ENCODE measurements at regions not wholly inside any gene's neighbourhood (a gene's known extent, or its start where the extent isn't known, plus 50 kb on each side); places are given as distances from the start of the nearest gene placed in this dataset.

DNA sequence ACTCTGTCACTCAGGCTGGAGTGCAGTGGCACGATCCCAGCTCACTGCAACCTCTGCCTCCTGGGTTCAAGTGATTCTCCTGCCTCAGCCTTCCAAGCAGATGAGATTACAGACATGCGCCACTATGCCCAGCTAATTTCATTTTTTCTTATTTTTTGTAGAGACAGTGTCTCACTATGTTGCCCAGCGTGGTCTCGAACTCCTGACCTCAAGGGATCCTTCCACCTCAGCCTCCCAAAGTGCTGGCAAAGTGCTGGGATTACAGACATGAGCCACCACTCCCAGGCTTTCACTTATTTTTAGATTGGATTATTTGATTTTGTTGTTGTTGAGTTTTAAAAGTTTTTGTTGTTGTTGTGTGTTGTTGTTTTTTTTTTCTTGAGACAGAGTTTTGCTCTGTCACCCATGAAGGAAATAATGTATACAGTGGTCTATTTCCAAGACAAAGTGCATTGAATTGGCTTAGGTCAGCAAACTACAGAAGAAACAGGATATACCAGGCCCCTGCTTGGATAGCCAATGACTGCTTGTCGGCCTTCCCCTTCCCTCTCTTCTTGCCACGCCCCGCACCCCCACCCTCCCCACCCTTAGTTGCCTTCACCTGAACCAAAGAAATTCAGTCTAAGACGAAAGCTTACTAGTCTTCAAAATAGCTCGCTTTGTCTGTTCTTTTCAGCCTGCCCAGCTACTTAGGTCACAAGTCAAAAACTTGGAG lies 91.8 kb upstream of the CLDN5 start:
- Histone ChIP-seq H3K4me1 (no peaks in the 10 kb centered on the region), H3K9me3 (no peaks in the 10 kb centered on the region), H3K36me3 (no peaks in the 10 kb centered on the region), H3K27me3 (no peaks in the 10 kb centered on the region), H3K27ac (no peak overlapping the region), H3K4me3 (no peak overlapping the region)
- TF ChIP-seq, protein P1, sequence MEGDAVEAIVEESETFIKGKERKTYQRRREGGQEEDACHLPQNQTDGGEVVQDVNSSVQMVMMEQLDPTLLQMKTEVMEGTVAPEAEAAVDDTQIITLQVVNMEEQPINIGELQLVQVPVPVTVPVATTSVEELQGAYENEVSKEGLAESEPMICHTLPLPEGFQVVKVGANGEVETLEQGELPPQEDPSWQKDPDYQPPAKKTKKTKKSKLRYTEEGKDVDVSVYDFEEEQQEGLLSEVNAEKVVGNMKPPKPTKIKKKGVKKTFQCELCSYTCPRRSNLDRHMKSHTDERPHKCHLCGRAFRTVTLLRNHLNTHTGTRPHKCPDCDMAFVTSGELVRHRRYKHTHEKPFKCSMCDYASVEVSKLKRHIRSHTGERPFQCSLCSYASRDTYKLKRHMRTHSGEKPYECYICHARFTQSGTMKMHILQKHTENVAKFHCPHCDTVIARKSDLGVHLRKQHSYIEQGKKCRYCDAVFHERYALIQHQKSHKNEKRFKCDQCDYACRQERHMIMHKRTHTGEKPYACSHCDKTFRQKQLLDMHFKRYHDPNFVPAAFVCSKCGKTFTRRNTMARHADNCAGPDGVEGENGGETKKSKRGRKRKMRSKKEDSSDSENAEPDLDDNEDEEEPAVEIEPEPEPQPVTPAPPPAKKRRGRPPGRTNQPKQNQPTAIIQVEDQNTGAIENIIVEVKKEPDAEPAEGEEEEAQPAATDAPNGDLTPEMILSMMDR (IDR thresholded peaks at IDR 0.05): no peak
- intact Hi-C loops (cut with DNase I): no loop called here
- FAIRE-seq (no peak), ATAC-seq (no peak), DNase-seq (no peak)
- WGBS, 2 donors: 76 to 80% methylated on average over 9 of the region's 9 CpGs

DNA sequence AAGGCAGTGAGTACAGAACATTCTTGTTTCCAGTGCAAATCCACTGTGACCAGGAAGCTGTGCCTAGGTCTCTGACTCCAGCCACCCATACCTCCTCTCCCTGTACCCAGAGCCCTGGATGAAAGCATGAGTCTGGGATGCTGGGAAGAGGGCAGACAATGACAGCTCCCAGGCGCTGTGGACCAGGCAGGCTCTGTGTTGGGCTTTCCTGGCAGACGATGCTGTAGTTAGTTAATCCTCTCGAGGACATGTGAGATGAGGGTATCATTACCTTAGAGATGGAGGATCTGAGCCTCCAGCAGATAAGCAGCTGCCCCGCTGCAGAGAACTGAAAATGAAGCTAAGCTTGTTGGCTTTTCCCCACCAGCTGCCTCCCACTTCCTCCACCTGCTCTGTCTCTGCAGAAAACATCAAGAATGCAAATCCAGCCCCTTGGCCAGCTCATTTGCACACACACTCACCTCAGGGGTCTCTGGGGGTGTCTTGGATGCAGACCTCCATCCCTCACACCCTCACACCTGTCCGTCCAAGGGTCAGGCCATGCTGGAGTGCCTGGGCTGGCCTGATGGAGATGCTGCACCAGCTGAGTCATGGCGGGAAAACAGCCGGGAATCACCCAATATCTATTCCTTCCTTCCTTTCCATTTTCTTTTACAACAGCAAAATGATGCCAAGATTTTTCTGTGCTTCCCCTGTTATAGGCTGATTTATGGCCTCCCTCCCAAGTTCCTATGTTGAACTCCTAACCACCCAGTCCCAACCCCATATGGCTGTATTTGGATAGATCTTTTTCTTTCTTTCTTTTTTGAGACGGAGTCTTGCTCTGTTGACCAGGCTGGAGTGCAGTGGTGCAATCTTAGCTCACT lies 94.9 kb upstream of the SEPTIN5 start:
- intact Hi-C loops (cut with DNase I): no loop called here

GRCh38 chr22:19620742-19621371 lies 93.4 kb upstream of the SEPTIN5 start:
- no peak overlapping the region for H3K4me3 ChIP-seq

More for the DNA sequence above, 94.9 kb upstream of the SEPTIN5 start:
- no peak for DNase-seq
- TF ChIP-seq, protein P1 (IDR thresholded peaks at IDR 0.05): no peak
- WGBS, 2 donors: 66 to 72% methylated on average over 8 of the region's 8 CpGs
- Histone ChIP-seq H3K27me3 (no peaks in the 10 kb centered on the region), H3K4me1 (no peaks in the 10 kb centered on the region), H3K4me3 (no peak overlapping the region), H3K27ac (no peak overlapping the region), H3K9me3 (no peaks in the 10 kb centered on the region), H3K36me3 (no peaks in the 10 kb centered on the region)
- no peak for FAIRE-seq
- ATAC-seq: no peak

DNA sequence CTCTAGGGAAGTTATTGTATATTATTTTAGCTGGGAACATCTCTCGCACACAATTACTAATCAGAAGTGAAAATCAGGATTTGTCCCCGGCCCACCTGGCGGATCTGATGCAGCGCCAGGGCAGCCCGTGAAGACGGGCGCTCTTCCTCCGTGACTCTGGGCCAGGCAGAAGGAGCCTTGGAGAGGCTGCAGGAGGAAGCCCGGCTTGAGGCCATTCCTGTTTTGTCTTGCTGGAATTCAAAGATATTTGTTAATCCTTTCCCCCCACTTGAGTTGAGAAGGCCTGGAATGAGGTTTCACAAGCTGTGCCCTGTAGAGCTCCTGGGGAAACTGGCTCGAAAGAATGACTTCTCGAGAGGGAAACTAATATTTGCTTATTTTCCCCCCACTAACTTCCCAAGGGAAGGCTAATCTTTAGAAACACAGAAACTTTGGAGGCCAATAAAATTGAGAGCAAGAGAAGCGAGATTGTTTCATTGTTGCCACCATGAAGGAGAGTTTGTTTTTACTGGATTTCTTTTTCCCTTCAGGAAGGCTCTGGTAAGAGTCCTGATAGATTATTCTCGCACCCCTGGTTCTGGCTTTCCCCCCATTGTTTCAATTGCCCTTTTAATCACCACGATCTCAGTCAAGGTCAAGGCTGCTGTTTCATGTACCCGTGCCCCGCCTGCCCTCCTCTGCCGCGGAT lies 92.8 kb upstream of the SEPTIN5 start:
- 50 to 52% methylated on average over 18 of the region's 18 CpGs for WGBS, 2 donors
- Histone ChIP-seq H3K36me3 (no peaks in the 10 kb centered on the region), H3K27me3 (no peaks in the 10 kb centered on the region), H3K9me3 (no peaks in the 10 kb centered on the region), H3K27ac (no peak overlapping the region), H3K4me3 (no peak overlapping the region), H3K4me1 (no peaks in the 10 kb centered on the region)
- ATAC-seq: no peak
- TF ChIP-seq, protein P1 (IDR thresholded peaks at IDR 0.05): no peak
- no peak for DNase-seq
- FAIRE-seq: no peak
- intact Hi-C loops (cut with DNase I): no loop called here

More at GRCh38 chr22:19620742-19621371, 93.4 kb upstream of the SEPTIN5 start:
- no peaks in the 10 kb centered on the region for H3K4me1 ChIP-seq
- H3K9me3 ChIP-seq: no peaks in the 10 kb centered on the region
- no peak for FAIRE-seq
- WGBS, 2 donors: 58 to 63% methylated on average over 21 of the region's 21 CpGs
- H3K27me3 ChIP-seq: no peaks in the 10 kb centered on the region
- H3K27ac ChIP-seq: no peak overlapping the region
- ATAC-seq: no peak
- H3K36me3 ChIP-seq: no peaks in the 10 kb centered on the region
- no peak for DNase-seq
- intact Hi-C loops (cut with DNase I): no loop called here
- TF ChIP-seq, protein P1 (IDR thresholded peaks at IDR 0.05): no peak

Measured in pancreas (tissue), 10 donors.